ENCODE measurements at regions not wholly inside any gene's neighbourhood (a gene's known extent, or its start where the extent isn't known, plus 50 kb on each side); places are given as distances from the start of the nearest gene placed in this dataset.
"Not testable (repeated sequence)": the region's sequence is repeated elsewhere in the genome, so short reads cannot be mapped to it uniquely, and the experiment has no call there.

DNA sequence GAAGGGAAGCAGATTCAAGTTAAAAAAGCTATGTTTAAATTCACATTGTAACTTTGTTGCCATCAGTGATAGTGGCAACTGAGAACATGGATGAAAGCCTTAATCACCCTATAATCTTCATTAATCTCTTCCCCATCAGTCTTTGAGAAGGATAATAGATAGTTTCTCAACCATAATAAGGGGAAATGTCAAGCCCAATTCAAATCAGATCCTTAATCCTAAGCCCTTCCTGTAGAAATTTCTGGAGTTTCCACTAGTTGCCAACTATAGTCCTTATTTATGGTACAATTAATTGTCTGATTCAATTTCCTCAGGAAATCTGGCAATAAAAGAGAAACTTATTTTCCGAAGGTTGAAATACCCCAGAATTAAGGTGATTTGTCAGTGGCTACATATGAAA lies 431.8 kb downstream of the ZWINT start:
- Histone ChIP-seq H3K9ac (ENCODE audit: low read depth, low read length) (no peak overlapping the region), H3K36me3 (ENCODE audit: insufficient read depth, low read length) (no peaks in the 10 kb centered on the region), H3K4me1 (ENCODE audit: insufficient read depth, low read length) (no peaks in the 10 kb centered on the region), H3K9me3 (ENCODE audit: control insufficient read depth, insufficient read depth, low read length) (no peaks in the 10 kb centered on the region)

DNA sequence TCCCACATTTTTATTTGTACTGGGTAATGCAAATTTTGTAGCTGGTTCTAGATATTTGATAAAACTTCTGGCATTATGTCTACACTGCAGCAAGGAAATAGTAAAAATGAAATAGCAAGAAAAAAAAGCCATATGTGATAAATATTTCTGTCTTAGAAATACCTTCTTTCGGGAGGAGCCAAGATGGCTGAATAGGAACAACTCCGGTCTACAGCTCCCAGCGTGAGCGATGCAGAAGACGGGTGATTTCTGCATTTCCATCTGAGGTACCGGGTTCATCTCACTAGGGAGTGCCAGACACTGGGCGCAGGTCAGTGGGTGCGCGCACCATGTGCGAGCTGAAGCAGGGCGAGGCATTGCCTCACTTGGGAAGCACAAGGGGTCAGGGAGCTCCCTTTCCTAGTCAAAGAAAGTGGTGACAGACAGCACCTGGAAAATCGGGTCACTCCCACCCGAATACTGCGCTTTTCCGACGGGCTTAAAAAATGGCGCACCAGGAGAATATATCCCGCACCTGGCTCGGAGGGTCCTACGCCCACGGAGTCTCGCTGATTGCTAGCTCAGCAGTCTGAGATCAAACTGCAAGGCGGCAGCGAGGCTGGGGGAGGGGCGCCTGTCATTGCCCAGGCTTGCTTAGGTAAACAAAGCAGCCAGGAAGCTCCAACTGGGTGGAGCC lies 461.4 kb downstream of the ZWINT start:
- H3K9ac ChIP-seq (ENCODE audit: low read depth, low read length), result peak overlapping the region; percentile 71
- not testable (repeated sequence) for H3K36me3 ChIP-seq (ENCODE audit: insufficient read depth, low read length); H3K9me3 ChIP-seq (ENCODE audit: control insufficient read depth, insufficient read depth, low read length)
- H3K4me1 ChIP-seq (ENCODE audit: insufficient read depth, low read length), result peaks cover 10% of the 10 kb centered on the region

DNA sequence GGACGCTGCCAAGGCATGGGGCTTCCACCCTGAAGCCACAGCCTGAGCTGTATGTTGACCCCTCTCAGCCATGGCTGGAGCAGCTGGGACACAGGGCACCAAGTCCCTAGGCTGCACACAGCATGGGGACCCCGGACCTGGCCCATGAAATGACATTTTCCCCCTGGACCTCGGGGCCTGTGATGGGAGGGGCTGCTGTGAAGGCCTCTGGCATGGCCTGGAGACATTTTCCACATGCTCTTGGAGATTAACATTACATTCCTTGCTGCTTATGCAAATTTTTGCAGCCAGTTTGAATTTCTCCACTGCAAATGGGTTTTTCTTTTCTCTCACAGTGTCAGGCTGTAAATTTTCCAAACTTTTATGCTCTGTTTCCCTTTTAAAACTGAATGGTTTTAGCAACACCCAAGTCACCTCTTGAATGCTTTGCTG lies 463.6 kb downstream of the ZWINT start:
- H3K4me1 ChIP-seq (ENCODE audit: insufficient read depth, low read length), result peaks cover 10% of the 10 kb centered on the region
- no peak overlapping the region for H3K9ac ChIP-seq (ENCODE audit: low read depth, low read length)

DNA sequence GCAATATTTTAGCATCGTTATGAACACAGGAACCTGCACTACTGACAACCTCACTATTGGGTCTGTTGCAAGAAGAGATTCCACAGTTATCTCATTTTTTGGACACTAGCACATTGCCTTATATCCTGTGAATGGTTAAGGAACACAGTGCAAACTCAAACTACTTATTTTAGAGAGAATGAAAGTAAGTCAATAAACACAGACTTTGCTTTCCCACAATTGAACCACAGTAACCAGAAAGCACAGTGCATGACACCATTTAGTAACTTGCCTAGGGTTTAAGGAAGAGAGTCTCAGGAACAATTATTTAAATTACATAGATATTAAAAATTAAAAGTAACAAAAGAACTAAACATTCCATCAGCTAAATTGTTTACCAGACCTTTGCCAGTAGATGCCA lies 468.8 kb downstream of the ZWINT start:
- no peaks in the 10 kb centered on the region; the same call in 1 of the 2 replicates for H3K4me1 ChIP-seq (ENCODE audit: insufficient read depth, low read length)
- H3K9me3 ChIP-seq (ENCODE audit: control insufficient read depth, insufficient read depth, low read length), result no peaks in the 10 kb centered on the region
- no peak overlapping the region for H3K9ac ChIP-seq (ENCODE audit: low read depth, low read length)
- no peaks in the 10 kb centered on the region; the same call in 1 of the 2 replicates for H3K36me3 ChIP-seq (ENCODE audit: insufficient read depth, low read length)

More for the DNA sequence above, 463.6 kb downstream of the ZWINT start:
- H3K36me3 ChIP-seq (ENCODE audit: insufficient read depth, low read length), result no peaks in the 10 kb centered on the region; the same call in 1 of the 2 replicates
- no peaks in the 10 kb centered on the region for H3K9me3 ChIP-seq (ENCODE audit: control insufficient read depth, insufficient read depth, low read length)

DNA sequence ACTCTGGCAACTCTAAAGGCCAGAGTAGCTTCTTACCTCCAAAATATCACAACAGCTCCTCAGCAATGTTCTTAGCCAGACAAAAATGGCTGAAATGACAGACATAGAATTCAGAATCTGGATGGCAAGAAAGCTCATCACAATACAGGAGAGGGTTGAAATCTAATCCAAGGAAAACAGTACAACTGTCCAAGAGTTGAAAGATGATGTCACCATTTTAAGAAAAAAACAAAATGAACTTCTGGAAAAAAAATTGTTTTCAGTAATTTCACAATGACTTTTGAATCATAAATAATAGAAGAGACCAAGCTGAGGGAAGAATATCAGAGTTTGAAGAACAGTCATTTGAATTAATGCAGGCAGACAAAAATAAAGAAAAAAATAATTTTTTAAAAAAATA lies 479.5 kb downstream of the ZWINT start:
- no peaks in the 10 kb centered on the region for H3K36me3 ChIP-seq (ENCODE audit: insufficient read depth, low read length)
- no peak overlapping the region for H3K9ac ChIP-seq (ENCODE audit: low read depth, low read length)
- no peaks in the 10 kb centered on the region; the same call in 1 of the 2 replicates for H3K9me3 ChIP-seq (ENCODE audit: control insufficient read depth, insufficient read depth, low read length)
- no peaks in the 10 kb centered on the region for H3K4me1 ChIP-seq (ENCODE audit: insufficient read depth, low read length)

DNA sequence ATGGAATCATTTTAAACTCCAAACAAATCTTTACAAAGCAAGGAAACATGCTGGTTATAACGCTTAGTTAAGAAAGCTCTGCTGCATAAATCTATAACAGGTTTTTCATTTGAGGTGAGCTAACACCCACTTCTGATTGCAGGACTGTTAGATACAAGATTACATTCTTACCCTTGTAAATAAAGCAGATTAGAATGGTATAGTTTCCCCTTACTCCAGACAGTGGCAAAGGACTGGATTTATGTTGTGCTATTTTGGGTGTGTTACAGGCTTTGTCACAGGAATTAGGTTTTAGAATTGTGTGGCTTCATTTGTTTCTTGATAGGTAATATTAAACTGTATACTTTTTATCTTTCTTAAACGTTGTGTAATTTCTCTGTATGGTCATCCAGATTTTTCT lies 487.6 kb downstream of the ZWINT start:
- peaks cover 3% of the 10 kb centered on the region; the same call in 1 of the 2 replicates for H3K4me1 ChIP-seq (ENCODE audit: insufficient read depth, low read length)
- H3K9ac ChIP-seq (ENCODE audit: low read depth, low read length), result no peak overlapping the region
- H3K9me3 ChIP-seq (ENCODE audit: control insufficient read depth, insufficient read depth, low read length), result no peaks in the 10 kb centered on the region
- H3K36me3 ChIP-seq (ENCODE audit: insufficient read depth, low read length), result no peaks in the 10 kb centered on the region

DNA sequence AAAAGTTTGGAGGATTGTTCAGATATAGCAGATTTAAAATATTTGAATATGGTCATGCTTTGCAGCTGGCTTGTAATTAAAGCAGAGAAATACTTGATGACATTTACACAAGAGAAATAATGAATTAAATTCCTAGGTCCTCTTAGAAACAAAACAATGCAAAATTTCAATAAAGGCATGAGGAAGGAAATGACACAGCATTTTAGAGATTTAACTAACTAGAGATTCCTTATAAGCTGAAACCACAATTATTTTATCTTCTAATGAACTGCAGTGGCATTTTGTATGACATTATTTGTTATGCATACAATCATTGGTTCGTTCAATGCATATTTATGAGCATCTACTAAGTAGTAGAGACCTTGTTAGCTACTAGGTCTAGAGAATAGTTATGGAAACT lies 490.9 kb downstream of the ZWINT start:
- Histone ChIP-seq H3K9me3 (ENCODE audit: control insufficient read depth, insufficient read depth, low read length) (no peaks in the 10 kb centered on the region), H3K9ac (ENCODE audit: low read depth, low read length) (no peak overlapping the region), H3K4me1 (ENCODE audit: insufficient read depth, low read length) (peaks cover 3% of the 10 kb centered on the region; the same call in 1 of the 2 replicates), H3K36me3 (ENCODE audit: insufficient read depth, low read length) (no peaks in the 10 kb centered on the region)

DNA sequence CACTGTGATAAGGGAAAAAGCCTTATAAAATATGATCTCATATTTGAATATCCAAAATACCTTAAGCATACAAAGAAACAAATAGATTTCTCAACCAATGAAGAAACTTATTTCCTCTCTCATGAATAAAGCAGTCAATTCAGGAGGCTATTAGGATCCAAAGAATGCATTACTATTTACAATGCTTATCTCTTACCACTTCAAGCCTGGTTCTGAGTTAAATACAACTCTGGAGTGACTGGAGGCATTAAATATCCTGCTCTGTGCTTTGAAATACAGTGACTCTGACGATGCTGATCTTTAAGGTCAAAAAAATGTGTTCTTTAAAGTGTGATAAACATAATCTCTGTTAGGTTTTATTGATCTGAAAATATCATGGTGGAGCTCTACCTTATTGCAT lies 493.2 kb downstream of the ZWINT start:
- H3K4me1 ChIP-seq (ENCODE audit: insufficient read depth, low read length), result peaks cover 3% of the 10 kb centered on the region; the same call in 1 of the 2 replicates
- no peaks in the 10 kb centered on the region for H3K9me3 ChIP-seq (ENCODE audit: control insufficient read depth, insufficient read depth, low read length)
- H3K36me3 ChIP-seq (ENCODE audit: insufficient read depth, low read length), result no peaks in the 10 kb centered on the region
- H3K9ac ChIP-seq (ENCODE audit: low read depth, low read length), result no peak overlapping the region

DNA sequence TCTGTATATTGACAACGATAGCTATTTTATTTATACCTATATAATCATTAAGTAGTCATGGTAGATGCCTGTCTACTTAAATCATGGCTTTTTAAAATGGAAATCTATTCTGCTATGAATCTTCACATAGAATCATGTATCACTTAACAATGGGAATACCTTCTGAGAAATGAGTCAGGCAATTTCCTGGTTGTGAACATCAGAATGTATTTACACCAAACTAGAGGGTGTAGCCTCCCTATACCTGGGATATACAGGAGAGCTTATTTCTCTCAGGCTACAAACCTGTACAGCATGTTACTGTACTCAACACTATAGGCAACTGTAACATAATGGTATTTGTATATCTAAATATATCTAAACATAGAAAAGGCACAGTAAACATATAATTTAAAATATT lies 502.3 kb downstream of the ZWINT start:
- Histone ChIP-seq H3K9ac (ENCODE audit: low read depth, low read length) (no peak overlapping the region), H3K4me1 (ENCODE audit: insufficient read depth, low read length) (no peaks in the 10 kb centered on the region), H3K9me3 (ENCODE audit: control insufficient read depth, insufficient read depth, low read length) (peaks cover 6% of the 10 kb centered on the region), H3K36me3 (ENCODE audit: insufficient read depth, low read length) (no peaks in the 10 kb centered on the region)

DNA sequence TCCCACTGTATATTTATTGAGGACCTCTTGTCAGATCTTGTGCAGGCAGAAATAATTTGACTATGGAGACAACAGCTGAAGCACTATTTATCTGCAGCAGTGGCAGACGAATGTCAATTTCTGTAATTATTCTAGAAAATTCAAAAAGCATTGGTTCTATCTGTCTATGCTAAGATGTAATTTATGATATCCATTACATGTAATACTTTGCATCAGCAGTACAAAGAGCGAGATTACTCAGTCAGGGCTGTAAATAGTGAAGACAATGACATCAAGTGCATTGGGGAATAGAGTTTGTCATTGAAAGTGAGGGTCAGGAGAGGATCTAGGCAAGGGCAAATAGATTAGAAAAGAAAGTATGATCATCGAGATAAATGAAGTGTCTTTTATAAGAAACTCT lies 508.2 kb downstream of the ZWINT start:
- Histone ChIP-seq H3K9ac (ENCODE audit: low read depth, low read length) (no peak overlapping the region), H3K4me1 (ENCODE audit: insufficient read depth, low read length) (no peaks in the 10 kb centered on the region), H3K36me3 (ENCODE audit: insufficient read depth, low read length) (no peaks in the 10 kb centered on the region), H3K9me3 (ENCODE audit: control insufficient read depth, insufficient read depth, low read length) (no peaks in the 10 kb centered on the region)

DNA sequence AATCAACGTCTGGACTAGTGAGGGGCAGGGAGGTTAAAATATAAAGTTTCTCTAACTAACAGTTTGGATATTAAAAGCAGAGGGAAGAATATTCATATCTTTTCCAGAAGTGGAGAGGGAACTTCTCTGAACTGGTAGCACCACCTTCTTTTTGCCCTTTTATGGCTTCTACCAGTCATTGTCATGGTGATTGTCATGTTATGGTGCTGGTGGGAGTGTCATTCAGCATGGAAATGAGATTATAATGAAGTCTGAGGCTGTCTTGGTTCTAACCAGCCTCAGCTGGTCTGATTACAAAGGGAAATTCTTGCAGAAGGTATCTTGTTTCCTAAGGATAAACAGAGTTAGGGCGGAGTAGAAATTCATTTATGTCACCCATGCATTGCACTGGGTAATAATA lies 523.8 kb downstream of the ZWINT start:
- H3K9ac ChIP-seq (ENCODE audit: low read depth, low read length), result no peak overlapping the region
- no peaks in the 10 kb centered on the region for H3K9me3 ChIP-seq (ENCODE audit: control insufficient read depth, insufficient read depth, low read length)
- H3K36me3 ChIP-seq (ENCODE audit: insufficient read depth, low read length), result no peaks in the 10 kb centered on the region
- H3K4me1 ChIP-seq (ENCODE audit: insufficient read depth, low read length), result no peaks in the 10 kb centered on the region

DNA sequence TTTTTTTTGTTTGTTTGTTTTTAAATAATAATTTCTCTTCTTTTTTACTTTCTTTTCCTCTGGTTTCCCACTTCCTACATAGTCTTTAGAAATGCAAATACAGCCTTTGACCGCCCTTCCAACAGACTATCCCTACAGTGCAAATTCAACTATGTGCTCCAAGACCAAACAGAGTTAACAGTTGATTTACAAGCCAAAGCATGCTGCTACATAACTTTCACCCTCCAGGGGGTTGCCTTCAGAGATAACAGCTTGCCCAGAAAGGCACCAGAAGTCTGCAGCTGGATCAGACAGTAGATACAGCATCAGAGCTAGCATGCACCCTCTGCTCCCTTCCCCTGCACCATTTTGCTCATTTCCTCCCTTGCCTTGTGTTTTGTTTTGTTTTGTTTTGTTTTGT lies 539.0 kb downstream of the ZWINT start:
- Histone ChIP-seq H3K9ac (ENCODE audit: low read depth, low read length) (no peak overlapping the region), H3K9me3 (ENCODE audit: control insufficient read depth, insufficient read depth, low read length) (peaks cover 6% of the 10 kb centered on the region), H3K36me3 (ENCODE audit: insufficient read depth, low read length) (0 out of 2 replicates have a peak, but pooled peaks cover 2% of the 10 kb centered on the region), H3K4me1 (ENCODE audit: insufficient read depth, low read length) (peaks cover 21% of the 10 kb centered on the region)

DNA sequence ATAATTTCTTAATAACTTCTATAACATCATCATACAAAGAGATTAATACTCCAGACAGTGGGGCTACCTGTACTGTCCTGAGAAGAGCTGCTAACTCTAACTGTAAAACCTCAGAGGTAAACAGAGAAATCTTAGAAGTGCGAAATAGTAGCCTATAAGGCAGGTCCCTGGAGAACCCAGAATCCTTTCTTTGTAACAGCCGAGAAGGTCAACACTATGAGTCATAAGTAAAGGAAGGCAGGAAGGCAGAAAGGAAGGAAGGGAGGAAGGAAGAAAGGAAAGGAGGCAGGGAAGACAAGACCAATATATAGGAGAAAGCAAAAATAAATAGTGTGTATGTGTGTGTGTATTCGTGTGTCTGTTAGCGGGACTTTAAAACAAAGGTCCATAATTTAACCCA lies 540.6 kb downstream of the ZWINT start:
- Histone ChIP-seq H3K9ac (ENCODE audit: low read depth, low read length) (peak overlapping the region; percentile 36; the same call in 1 of the 2 replicates), H3K36me3 (ENCODE audit: insufficient read depth, low read length) (0 out of 2 replicates have a peak, but pooled peaks cover 2% of the 10 kb centered on the region), H3K9me3 (ENCODE audit: control insufficient read depth, insufficient read depth, low read length) (peaks cover 7% of the 10 kb centered on the region), H3K4me1 (ENCODE audit: insufficient read depth, low read length) (peaks cover 21% of the 10 kb centered on the region)

DNA sequence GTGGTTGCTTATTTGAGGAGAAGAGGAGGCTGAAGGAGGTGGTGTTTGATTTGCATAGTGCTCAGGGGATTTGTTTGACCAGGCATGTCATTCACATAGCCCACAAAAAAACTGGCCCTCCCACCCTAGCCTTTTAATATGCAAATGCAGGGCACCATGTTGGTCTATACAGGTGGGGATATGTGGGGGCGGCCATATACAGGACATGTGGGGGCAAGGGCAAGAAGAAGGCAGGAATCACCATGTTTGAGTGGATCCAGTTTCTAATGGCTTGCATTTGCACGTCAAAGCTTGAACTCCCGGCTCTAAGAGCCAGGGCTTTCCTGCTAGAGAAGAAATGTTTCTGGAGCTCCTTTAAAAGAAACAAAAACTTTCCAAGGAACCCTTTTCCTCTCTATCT lies 541.0 kb downstream of the ZWINT start:
- peak overlapping the region; percentile 36; the same call in 1 of the 2 replicates for H3K9ac ChIP-seq (ENCODE audit: low read depth, low read length)
- H3K4me1 ChIP-seq (ENCODE audit: insufficient read depth, low read length), result peaks cover 21% of the 10 kb centered on the region
- peaks cover 7% of the 10 kb centered on the region for H3K9me3 ChIP-seq (ENCODE audit: control insufficient read depth, insufficient read depth, low read length)
- H3K36me3 ChIP-seq (ENCODE audit: insufficient read depth, low read length), result 0 out of 2 replicates have a peak, but pooled peaks cover 2% of the 10 kb centered on the region

DNA sequence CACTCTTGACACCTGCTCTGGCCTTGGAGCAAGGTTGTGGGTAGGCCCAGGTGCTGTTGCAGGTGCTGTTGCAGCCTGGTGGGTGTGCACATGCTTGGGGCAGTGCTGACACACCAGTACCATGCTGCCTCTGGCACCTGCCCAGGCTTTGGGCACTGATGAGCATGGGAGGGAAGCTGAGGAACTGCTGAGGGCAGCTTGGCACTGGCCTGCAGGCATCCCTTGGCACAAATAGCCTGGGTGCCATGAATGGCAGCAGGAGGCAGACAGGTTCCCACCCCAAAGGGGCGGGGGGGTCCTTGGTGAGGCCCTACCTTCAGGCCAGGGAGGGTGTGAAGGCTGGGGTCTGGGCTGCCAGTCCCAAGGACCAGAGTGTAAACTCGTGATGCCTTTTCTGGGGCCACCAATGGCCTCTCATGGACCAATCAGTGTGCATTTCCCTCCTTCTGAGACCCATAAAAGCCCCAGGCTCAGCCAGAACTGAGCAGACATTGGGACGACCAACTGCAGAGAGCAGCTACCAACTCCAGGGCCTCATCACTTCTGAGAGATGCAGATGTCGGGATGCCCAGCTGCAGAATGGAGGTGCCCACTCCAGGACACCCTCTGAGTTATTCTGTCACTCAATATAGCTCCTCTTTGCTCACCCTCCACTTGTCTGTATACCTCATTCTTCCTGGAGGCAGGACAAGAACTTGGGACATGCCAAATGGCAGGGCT lies 547.4 kb downstream of the ZWINT start:
- no peaks in the 10 kb centered on the region for H3K4me1 ChIP-seq (ENCODE audit: insufficient read depth, low read length)
- H3K9me3 ChIP-seq (ENCODE audit: control insufficient read depth, insufficient read depth, low read length), result peaks cover 7% of the 10 kb centered on the region
- H3K36me3 ChIP-seq (ENCODE audit: insufficient read depth, low read length), result 0 out of 2 replicates have a peak, but pooled peaks cover 2% of the 10 kb centered on the region
- H3K9ac ChIP-seq (ENCODE audit: low read depth, low read length), result no peak overlapping the region
